T-helper 2 cell (primary cell): ENCODE measurements at regions not wholly inside any gene's neighbourhood (a gene's known extent, or its start where the extent isn't known, plus 50 kb on each side); places are given as distances from the start of the nearest gene placed in this dataset.

Source experiments
- DNase-seq, 5 experiments: peaks; one replicate each; pipeline versions ENCODE4 v3.0.0 to v3.0.0-alpha.2; 2012 to 2022

DNA sequence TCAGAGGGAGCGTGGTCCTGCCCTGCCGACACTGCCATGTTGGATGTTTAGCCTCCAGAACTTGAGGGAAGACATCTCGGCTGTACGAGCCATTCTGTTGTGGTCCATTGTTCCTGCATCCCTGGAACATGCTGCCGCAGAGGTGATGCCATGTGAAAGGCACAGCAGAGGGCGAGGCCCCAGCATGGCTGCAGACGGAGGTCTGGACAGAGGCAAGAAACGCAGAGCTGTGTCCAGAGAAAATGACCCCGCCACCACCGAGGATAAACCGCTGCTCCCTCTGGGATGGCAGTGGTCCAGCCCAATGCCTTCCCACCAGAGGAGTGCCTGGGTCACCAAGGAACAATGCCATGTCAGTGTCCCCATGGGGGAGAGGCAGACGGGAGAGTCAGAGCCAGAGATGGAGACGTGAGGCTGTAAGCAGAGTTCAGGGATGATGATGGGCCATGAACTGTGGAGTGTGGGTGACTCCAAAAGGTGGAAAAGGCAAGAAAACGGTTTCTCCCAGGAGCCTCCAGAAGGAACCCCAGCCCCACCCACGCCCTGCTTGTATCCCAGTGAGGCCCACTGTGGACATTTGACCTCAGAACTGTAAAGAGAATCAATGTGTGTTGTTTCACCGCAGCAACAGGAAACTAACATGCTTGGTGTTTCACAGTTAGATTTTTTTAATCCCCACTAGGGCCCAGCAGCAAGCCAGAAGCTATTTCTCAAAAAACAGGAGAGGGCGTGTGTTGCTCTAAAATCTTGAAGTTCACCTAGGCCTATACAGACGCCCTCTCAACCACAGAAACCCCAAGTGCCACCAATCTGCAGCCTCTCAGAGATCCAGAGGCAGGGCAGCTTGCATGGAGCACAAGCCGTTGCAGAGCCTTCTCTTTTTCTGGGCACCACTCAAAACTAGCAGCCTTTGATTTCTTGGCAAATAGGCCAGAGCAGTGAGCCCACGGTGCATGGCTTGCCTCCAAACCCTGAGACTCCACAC is 1422.9 kb downstream of the TBC1D22A start:
- DNase-seq = peak in 2 of 5 experiments; percentile 25 to 47

DNA sequence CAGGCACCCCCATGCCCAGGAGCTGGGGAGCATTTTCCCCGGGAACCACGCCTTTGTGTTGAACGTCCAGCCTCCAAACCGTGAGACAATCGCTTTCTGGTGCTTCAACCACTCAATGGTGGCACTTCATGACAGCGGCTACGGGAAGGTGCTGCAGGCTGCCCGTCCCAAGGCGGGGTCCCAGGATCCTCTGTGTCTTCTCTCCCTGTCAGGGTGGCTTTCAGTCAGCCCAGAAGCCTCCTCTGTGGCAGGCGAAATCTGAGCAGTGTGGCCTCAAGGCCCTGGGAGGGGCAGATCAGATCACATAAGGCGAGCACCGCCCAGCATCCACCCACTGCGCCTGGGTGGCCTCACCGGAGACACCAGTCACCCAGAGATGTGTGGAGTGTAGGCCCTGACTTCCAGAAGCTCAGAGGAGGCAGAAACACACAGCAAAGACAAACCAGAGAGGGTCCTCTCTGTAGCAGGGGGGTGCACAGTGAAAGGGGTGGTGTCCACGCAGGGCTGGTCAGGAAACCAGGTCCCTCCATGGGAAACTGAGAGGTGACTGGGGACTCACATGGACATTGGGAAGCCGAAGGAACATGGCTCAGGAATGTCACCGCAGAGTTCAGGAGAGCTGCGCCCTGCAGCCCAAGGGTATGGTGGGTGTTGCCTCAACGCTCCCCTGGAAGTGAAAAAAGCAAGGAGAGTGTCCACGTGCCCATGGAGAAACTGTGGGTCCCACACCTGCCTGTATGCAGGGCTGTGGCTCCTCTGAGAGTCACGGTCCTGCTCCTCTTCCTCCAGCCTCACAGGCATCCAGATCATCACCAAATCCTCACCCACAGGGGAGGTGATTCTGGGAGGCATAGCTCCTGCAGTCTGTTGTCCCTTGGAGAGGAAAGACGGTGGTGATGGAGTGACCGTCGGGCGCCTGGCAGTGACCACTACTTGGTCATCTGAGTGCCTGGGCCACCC is 1420.7 kb downstream of the TBC1D22A start:
- DNase-seq = no peak

DNA sequence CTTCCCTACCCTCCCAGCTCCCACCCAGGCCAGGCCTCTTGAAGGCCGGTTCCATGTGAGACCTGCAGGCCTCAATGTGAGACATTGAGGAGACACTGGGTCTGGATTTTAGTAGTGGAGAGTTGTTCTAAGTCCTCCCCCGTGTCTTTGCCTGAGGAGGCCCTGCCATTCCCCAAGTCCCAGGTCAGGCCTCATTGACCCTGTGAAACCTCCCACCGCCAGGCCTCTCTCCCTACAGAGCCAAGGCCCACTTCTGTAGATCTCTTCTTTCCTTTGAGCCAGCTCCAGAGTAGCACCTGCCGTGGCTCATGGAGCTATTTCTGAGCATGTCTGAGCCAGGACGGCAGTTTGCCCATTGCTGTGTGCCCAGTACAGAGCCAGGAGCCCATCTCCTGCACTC is 1419.6 kb downstream of the TBC1D22A start:
- DNase-seq = no peak

DNA sequence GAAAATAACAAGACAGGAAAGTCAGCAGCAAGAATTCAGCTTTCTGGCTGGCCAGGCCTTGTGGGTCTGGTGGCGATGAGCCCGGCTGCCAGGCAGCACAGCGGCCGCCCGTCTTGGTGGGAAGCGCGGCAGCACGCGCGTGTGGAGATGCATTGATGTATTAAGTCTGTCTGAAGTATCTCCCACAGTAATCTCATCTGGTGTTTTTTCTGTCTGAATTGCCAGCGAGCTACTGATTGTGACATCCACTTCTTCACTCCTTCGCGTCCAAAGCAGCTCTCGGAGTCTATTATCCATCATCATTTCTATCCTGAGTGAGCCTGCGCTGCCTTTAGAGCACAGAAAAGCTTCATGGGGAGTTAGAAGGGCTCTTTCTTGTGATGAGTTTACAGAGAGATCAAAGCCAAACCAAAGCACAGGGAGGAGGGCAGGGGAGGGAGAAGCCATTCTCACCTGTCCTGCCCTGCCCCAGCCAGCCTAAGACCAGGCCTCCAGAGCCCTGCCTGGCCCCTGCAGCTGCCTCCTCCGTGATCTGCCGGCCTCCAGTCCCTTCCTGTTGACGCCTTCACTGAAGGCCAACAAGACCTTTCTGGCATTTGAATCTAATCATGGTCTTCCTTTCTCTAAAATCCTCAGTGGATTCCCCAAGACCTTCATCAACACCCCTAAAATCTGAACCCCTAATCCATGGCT is 1419.0 kb downstream of the TBC1D22A start:
- no peak for DNase-seq

DNA sequence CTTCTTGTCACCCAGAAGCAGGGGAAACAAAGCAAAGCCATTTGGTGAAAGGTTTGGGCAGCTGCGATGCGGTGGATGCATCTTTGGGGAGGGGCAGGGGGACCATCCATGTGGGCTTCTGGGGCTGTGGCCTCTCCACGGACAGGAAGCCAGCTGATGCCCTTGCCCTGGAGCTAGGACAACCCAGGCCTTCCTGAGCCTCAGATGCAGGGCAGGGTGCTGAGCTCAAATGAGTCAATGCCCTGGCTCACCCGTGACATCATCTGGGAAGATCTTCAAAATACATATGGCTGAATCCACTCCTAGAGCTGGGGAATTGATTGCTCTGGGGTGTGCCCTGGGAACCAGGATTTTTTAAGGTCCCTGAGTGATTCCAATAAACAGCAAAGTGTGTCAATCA is 1418.2 kb downstream of the TBC1D22A start:
- no peak for DNase-seq

DNA sequence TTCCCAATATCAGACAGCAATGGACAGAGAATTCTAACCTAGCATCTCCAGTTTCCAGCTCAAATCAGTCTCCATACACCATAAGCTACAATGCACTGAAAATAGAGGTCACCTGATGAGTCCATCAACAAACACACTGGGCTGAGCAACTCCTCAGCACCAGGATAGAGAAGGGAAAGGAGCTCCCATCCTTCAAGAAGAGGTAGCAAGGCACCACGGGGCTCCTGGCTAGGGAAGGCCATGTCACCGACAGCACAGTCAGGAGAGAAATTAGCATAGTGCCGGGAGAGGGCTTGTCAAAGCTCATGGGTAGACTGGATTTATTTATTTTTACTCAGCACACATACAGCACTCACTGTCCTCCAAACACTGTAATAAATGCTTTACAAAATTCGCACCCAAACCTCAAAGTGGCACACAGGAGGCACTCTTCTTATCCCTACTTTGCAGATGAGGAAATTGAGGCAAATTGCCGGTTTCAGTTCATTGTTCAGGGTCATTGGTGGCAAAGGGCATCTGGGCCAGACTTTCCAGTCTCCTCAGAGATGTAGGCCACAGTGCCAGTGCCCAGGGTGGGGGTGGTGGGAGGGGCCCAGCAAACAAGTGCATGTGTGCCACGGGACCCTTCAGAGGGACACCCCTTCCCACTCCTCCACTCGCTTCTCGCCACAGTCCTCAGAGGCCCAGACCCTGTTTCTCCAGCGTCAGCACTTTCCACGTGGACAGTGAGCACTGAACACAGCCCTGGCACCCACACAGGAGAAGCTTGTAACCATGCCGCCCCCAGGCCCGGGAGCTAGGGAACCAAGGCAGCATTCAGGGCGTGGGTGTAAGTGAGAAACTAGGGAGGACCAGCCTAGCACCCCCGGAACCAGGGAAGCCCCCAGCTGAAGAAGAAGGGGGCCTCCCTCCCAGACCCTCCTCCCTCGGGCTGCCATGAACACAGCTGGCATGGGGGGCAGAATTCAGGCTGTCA is 1417.4 kb downstream of the TBC1D22A start:
- no peak for DNase-seq

DNA sequence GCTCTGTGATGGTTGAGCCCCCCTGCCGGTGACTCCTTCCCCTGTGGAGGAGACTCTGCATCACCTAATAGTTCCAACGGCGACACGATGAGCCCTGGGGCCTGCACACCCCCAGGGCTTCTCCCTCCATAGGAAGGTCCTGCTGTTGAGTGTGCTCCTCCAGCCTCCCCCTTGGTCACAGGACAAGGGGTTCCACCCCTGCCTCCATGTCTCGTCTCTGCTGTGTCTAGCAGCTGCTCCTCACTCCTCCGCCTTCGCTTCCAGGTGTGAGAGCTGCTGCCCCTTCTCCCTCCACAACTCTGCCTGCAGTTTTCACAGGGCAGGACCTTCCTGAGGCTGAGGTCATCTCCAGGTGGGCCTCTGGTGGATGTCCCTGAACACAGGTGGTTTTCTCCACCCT is 1416.1 kb downstream of the TBC1D22A start:
- DNase-seq = no peak

DNA sequence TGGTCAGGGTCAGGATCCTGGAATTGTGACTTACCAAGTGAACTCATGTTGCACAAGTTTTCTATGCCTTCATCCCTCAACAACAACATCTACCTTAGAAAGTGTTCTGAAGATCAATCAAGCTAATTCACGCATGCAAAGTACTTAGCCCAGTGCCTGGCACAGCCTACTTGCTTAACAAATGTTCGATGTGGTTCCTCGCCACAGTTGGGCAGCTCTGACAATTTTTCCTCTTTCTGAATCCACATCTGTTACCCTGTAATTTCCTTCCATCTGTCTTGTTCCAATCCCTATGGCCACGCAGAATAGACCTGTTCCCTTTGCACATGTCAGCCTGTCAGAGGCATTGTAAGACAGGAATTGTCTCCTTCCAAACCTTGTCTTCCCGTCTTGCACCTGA is 1415.2 kb downstream of the TBC1D22A start:
- DNase-seq = no peak

DNA sequence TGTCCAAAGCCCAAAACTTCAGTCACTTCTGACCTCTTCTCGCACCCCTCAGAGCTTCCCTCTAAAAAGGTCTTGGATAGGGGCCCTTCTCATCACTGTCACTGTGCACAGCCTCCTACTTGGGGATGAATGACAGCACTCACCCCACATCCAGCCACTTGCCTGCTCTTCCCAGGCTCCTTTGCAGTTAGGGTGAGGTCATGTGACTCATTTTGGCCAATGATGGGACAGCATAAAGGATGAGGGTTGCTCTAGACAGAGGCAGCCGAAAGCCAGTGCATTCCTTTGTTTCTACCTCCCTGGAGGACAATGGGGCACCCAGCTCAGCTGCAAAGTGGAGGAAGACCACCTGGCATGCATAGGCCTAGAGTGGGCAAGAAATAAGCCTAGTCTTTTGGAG is 1413.3 kb downstream of the TBC1D22A start:
- no peak for DNase-seq

DNA sequence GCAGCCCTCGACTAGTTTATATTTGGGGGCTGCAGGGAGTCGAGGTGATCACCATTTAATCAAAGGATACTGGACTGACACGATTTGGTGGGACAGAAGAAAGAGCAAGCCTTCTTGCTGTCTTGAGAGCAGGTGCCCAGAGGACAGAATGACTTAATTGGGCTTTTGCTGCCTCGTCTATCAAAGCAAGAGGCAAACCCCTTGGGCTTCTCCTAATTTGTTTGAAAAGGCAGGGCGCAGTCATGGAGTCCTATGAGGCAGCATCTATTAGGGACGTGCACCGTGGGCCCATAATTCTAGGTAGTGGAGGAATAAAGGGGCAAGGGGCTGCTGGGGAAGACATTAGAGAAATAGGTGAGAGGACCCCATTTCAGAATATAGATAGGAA is 1411.3 kb downstream of the TBC1D22A start:
- no peak for DNase-seq

DNA sequence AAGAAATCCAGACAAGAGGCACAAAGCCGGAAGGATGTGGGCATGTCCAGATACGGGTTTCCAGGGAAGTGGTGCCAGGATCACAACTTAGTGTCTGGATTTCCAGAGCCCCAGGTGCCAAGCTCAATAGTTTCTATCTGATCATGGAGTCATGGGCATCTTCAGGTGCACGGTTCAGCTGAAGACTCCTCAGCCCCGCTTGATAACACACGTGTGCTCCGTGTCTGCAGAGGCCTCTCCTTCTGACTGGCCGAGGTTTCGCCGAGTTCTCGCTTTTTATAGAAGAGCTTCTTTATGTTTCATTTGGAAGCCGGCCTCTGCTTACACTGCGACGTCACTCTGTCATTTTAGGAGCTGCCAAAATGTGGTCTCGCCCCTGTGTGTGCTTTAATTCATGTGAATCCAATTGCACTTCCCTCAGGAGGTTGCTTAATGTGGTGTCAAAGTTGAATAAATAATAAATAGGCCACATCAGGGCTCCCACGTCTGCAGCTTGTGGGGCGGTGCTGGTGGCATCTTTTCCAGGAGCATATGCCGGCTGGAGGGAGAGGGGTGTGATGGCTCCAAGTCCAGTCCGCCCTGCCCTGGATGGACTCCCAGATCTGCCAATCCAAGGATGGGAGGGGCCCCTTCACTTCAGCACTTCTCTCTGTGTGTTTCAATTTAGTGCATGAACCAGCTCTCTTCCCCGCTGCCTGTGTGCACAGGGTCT is 1410.8 kb downstream of the TBC1D22A start:
- DNase-seq = no peak

DNA sequence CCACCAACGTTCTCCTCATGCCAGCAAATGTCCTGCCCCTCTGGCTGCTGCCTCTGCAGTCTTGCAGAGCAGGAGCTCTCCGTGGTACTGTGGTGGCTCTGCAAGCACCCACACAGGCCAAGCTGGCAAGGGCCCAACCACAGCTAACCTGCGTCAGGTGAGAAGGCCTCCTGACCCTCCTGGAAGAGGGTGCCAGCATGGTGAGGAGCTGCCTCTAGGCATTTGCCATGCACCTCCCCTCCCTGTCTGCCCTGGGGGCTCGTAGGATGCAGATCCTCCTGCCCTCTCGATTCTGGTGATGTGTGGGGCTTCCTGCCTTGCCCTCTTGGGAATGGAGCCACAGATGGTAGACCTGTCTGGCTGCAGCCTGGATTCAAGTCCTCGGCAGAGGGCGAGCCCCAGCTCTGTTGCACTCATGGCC is 1408.8 kb downstream of the TBC1D22A start:
- no peak for DNase-seq

DNA sequence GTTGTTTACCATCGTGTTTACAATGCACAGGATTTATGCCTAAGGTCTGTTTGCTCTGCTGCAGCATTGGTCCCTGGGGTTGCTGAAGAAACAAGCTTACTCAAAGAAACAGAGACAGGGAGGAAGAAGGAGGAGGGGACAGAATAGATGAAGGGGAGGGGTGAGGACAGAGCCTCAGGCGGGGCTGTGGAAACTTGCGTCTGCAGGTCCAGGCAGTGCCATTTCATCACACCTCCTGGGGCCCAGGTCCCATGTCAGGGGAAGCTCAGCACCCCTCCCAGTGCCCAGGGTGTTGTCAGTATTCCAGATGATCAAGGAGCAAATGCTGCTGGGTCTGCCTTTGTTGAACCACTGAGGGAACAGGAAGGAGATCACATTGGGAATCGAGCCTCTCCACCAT is 1406.8 kb downstream of the TBC1D22A start:
- DNase-seq = no peak

DNA sequence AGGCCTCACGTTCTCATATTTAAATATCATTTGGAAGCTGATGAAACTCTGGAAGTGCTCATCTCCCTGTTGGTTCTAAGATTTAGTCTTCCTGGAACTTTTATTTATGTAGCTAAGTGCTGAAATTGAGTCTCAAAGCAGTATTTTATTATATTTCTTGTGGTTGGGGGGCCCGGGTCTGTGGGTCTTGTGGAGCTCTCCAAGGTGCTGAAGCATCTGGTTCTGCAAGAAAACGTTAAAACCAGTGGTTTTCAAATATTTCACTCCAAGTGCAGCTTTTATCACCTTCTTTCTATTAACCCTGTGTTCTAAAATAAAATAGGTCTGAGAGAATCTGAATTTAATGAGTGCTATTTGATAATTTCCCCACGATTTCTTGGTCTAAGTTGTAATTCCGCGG is 1404.8 kb downstream of the TBC1D22A start:
- no peak for DNase-seq

DNA sequence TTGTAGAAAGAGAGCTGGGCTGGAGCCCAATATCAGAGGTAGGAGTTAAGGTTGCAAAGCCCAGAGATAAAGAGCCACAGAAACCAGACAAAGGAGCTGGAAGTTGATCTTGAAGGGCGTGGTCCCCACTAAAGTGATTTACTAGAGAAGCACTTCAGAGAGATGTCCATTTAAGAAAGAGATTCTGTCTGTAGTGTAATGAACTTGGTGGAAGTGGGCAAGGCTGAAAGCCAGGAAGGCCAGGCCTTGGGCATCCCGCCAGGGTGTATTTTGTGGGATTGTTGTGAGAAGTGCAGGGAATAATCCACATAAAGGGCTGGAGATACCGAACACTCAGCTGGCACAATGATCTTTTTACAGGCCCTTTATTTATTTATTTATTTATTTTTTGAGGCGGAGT is 1398.8 kb downstream of the TBC1D22A start:
- DNase-seq = no peak

DNA sequence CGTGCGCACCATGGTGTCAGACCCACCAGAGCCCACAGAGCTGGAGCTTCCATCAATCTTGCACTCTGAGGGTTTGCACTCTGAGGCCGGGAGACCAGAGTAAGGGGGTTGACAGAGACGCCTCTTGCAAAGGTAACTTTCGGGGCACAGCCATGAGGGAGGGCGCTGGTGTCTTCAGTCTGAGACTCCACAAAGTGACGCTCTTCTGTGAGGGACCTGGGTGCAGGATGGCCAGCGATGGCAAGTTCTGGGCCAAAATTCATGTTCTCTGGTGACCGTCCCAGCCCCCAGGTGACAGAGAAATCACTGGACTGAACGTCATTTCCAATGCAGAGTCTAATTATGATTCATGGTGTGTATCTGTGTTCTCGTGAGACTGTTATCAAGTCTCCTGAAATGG is 1395.2 kb downstream of the TBC1D22A start:
- no peak for DNase-seq

DNA sequence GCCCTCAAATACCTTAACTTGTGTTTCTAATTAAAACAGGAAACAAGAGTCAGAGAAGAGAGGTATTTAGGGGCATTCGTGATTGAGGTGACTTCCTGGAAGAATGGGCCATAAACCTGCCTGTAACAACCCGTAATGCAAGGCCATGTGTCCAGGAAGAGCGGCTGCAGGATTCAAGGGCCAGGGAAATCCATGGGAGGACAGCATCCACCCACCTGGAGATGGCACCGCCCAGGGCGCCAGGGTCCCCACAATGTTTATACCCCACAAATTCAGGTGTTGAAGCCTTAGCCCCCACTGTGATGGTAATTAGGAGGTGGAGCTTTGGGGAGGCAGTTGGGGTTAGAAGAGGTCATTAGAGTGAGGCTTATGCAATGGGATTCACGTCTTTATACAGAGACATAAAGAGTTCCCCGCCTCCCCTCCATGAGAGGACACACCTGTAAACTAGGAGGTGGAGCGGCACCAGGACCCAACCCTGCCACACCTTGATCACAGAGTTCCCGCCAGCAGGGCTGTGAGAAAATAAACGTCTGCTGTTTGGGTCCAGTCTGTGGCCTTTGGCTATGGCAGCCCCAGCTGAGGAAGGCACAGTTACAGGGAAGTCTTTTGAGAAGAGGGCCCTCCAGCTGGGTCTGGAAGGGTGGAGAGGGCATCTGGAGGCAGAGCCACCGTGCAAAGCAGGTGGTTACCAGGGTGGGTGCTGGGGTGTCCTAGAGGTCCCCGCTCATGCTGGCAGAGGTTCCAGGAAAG is 1394.3 kb downstream of the TBC1D22A start:
- no peak for DNase-seq

DNA sequence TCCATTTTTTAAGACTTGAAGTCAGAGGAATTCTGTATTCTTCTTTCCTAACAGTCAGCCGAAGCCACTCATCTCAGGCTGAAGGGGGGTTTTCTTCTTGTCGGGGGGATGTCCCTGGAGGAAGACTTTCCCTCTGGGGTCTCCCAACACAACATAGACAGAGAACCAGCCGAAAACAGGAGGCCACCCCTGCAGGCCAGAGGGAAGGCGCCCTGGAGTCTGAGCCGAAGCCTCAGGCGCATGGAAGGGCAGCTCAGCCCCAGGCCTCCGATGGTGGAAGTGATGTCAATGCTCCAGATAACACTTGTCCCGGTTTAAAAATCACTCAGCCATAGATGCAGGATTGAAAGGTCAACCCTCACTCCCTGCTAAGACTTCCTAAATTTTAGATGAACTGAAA is 1393.0 kb downstream of the TBC1D22A start:
- DNase-seq = no peak

DNA sequence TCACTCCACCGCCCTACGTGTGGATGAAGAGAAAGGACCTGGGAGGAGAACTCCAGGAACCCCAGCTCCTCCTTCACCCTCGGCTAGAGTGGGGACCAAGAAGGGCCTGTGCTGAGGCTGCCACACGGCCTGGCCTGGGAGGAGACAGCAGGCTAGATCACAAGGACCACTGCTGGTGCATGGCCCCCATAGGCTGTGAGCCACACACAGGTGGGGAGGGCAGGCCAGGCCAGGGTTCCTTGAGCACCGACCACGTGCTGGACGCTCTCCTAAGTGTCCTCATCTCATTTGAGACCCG is 1392.4 kb downstream of the TBC1D22A start:
- DNase-seq = no peak

DNA sequence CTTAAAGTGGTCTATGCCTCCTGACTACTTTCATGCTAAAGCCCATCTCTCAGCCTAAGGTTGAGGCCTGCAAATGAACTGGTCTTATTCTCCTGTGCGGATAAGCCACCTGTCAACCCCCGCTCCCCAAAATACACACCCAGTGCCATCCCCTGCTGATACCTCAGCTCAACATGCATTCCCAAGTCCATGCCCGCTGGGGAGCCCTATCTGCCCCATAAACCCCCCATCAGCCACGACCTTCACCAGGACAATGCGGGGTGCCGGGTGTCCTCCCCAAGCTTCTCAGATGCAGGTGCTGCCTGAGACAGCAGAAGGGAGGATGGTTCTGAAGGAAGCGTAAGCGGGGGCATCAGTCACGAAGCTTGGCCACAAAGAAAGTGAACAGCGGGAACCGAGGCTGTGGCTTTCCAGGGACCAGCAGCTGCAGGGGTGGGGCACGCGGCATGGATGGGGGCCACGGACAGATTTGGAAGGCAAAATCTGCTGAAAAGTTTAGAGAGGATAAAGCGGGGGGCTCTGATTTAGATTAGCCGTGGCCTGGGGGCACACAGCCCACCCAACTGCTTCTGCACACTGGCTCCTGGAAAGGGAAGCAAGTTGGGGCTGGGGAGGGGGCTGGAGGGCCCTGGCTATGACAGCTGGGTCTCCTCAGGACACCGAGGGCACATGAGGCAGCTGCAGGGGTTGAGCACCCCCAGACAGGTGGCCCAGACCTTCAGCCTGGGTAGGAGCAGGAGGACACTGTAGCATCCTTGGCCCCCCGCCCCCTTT is 1391.9 kb downstream of the TBC1D22A start:
- no peak for DNase-seq
